K562 (cell line): ENCODE measurements at regions not wholly inside any gene's neighbourhood (a gene's known extent, or its start where the extent isn't known, plus 50 kb on each side); places are given as distances from the start of the nearest gene placed in this dataset.

Source experiments
- ATAC-seq: fragments of 200-7000 bp; cut with Tn5 transposase; 3 replicates; pipeline ENCODE4 v1.9.1; 2020; ENCODE audit warnings: moderate library complexity
- BruUV-seq: library from RNA; stranded (reverse); fragments of 400-500 nt; replicated peaks from 2 replicates; lab custom pipeline; 2021; lab: Mats Ljungman, UMichigan
- CTCF ChIA-PET: fragments of 300-600 bp; formaldehyde crosslinking; extraction: SDS; loops from one replicate; lab custom pipeline; 2021; ENCODE audit warnings: low intra/inter-chr PET ratio; lab: Yijun Ruan, JAX
- POLR2A ChIA-PET: fragments of 300-600, 350-650 bp; sonication (Branson Sonifier 250); formaldehyde crosslinking; extraction: SDS; loops from one replicate; lab custom pipeline; 2021; ENCODE audit warnings: antibody characterized with exemption, inconsistent platforms; lab: Yijun Ruan, JAX
- DNase-seq, 4 experiments: peaks; one replicate each; pipeline versions ENCODE4 v3.0.0 to v3.0.0-alpha.2; 2011 to 2018; ENCODE audit warnings: low spot score in 3 of 4, mixed read lengths in 3 of 4; ENCODE audit errors: extremely low read depth in 1 of 4
- FAIRE-seq: peaks from 2 replicates; lab custom pipeline; 2011; peaks lifted over from hg19 to GRCh38; lab: Jason Lieb, UNC
- H2AFZ ChIP-seq: 2 replicates; pipeline ENCODE4 v1.6.0; 2011; ENCODE audit warnings: low read depth, low read length, control low read depth, inconsistent platforms
- H3K27ac ChIP-seq: fragments of 200-600 bp; 3 replicates; pipeline ENCODE4 v1.8.0; 2011; ENCODE audit warnings: low read depth, mild to moderate bottlenecking, control low read depth, inconsistent platforms, low read length, moderate library complexity, mixed read lengths; ENCODE audit errors: extremely low read depth
- H3K27me3 ChIP-seq, 2 experiments: fragments of 300-600 bp in 1 of 2; 2 replicates in 1 of 2; 3 replicates in 1 of 2; pipeline versions ENCODE4 v1.6.0 to v1.8.0; 2011; ENCODE audit warnings: inconsistent platforms in 2 of 2, low read length in 2 of 2, mild to moderate bottlenecking in 1 of 2, mixed read lengths in 1 of 2, moderate library complexity in 1 of 2; ENCODE audit not compliant: control insufficient read depth in 2 of 2, insufficient read depth in 2 of 2
- H3K36me3 ChIP-seq: fragments of 300-600 bp; 3 replicates; pipeline ENCODE4 v1.8.0; 2011; ENCODE audit warnings: mild to moderate bottlenecking, low read length, inconsistent platforms; ENCODE audit not compliant: control insufficient read depth, insufficient read depth
- H3K4me1 ChIP-seq, 2 experiments: fragments of 200-600 bp in 1 of 2; replicated peaks in 1 of 2; 2 replicates in 1 of 2; 3 replicates in 1 of 2; pipeline versions ENCODE4 v1.5.1 to v1.8.0; 2011; ENCODE audit warnings: inconsistent platforms in 2 of 2, low read length in 2 of 2, mild to moderate bottlenecking in 1 of 2, mixed read lengths in 1 of 2, moderate library complexity in 1 of 2; ENCODE audit not compliant: control insufficient read depth in 2 of 2, insufficient read depth in 2 of 2
- H3K4me2 ChIP-seq: 2 replicates; pipeline ENCODE4 v1.6.1; 2011; ENCODE audit warnings: low read length, control low read depth, inconsistent platforms, mixed read lengths; ENCODE audit not compliant: insufficient read depth
- H3K4me3 ChIP-seq: fragments of 200-600 bp; sonication (generic), shearing (Covaris generic); 2 replicates; pipeline ENCODE4 v1.5.1; 2016; ENCODE audit warnings: control low read depth, inconsistent platforms
- H3K79me2 ChIP-seq: fragments of 200-600 bp; 3 replicates; pipeline ENCODE4 v1.8.0; 2011; ENCODE audit warnings: low read length, inconsistent platforms; ENCODE audit not compliant: control insufficient read depth, insufficient read depth
- H3K9ac ChIP-seq, 2 experiments: 2 replicates each; pipeline versions ENCODE4 v1.6.0 to v1.6.1; 2011; ENCODE audit warnings: low read depth in 2 of 2, low read length in 2 of 2, control low read depth in 1 of 2, inconsistent platforms in 1 of 2, mild to moderate bottlenecking in 1 of 2, mixed read lengths in 1 of 2; ENCODE audit not compliant: insufficient read depth in 1 of 2
- H3K9me1 ChIP-seq: one replicate; pipeline ENCODE4 v1.6.0; 2011; ENCODE audit warnings: inconsistent platforms, mild to moderate bottlenecking, low read length, moderate library complexity; ENCODE audit not compliant: control insufficient read depth, insufficient read depth
- H3K9me3 ChIP-seq: replicated peaks from 2 replicates; pipeline ENCODE4 v1.5.1; 2011; ENCODE audit warnings: low read depth, low read length, inconsistent platforms; ENCODE audit not compliant: control insufficient read depth, insufficient read depth
- H4K20me1 ChIP-seq: replicated peaks from 2 replicates; pipeline ENCODE4 v1.6.1; 2011; ENCODE audit warnings: low read length, inconsistent platforms, mixed read lengths; ENCODE audit not compliant: control insufficient read depth, insufficient read depth
- BRD4 ChIP-seq: fragments of 200-600 bp; sonication (generic); IDR thresholded peaks from 2 replicates; pipeline ENCODE4 v1.6.1; 2017; ENCODE audit warnings: inconsistent platforms
- CREB1 ChIP-seq, 2 experiments: sonication (generic) in 1 of 2; formaldehyde crosslinking in 1 of 2; IDR thresholded peaks; 2 replicates each; pipeline versions ENCODE4 v1.6.1 to v1.8.0; 2012 to 2022; ENCODE audit warnings: inconsistent platforms in 1 of 2, mild to moderate bottlenecking in 1 of 2, missing genetic modification reagents in 1 of 2, moderate library complexity in 1 of 2
- FOS ChIP-seq: IDR thresholded peaks from 3 replicates; pipeline ENCODE4 v1.6.1; 2011; ENCODE audit not compliant: insufficient read length; ENCODE audit errors: extremely low read depth
- KAT7 ChIP-seq: sonication (generic); formaldehyde crosslinking; IDR thresholded peaks from 2 replicates; pipeline ENCODE4 v1.8.0; 2022; ENCODE audit warnings: missing genetic modification reagents, mild to moderate bottlenecking, borderline replicate concordance
- MEF2A ChIP-seq: IDR thresholded peaks from 2 replicates; pipeline ENCODE4 v1.6.1; 2011; ENCODE audit warnings: low read depth, mild to moderate bottlenecking, low read length, moderate library complexity; ENCODE audit not compliant: control insufficient read depth
- NCOA2 ChIP-seq, 2 experiments: fragments of 450-650 bp; IDR thresholded peaks; 2 replicates each; pipeline ENCODE4 v1.6.1; 2018; ENCODE audit warnings: mild to moderate bottlenecking in 2 of 2, moderate library complexity in 1 of 2; ENCODE audit not compliant: partially characterized antibody in 2 of 2
- RBBP5 ChIP-seq: fragments of 200-600 bp; sonication (generic); IDR thresholded peaks from 2 replicates; pipeline ENCODE4 v1.6.1; 2012; ENCODE audit warnings: borderline replicate concordance, mild to moderate bottlenecking, low read length, control low read depth, inconsistent platforms; ENCODE audit not compliant: insufficient read depth, poor library complexity, severe bottlenecking
- RBM39 ChIP-seq: fragments of 200-400 bp; formaldehyde crosslinking; optimal IDR thresholded peaks from 2 replicates; pipeline ENCODE3; 2018; ENCODE audit warnings: low read depth, low read length
- SNRNP70 ChIP-seq: fragments of 200-400 bp; formaldehyde crosslinking; optimal IDR thresholded peaks from 2 replicates; pipeline ENCODE3; 2017; ENCODE audit warnings: low read depth, low read length
- ZFP36 ChIP-seq: fragments of 150-350 bp; IDR thresholded peaks from 2 replicates; pipeline ENCODE4 v1.6.1; 2018; ENCODE audit warnings: low read length, low read depth; ENCODE audit not compliant: partially characterized antibody
- ZNF121 ChIP-seq: sonication (generic); formaldehyde crosslinking; conservative IDR thresholded peaks from 2 replicates; pipeline ENCODE4 v1.8.0; 2022; ENCODE audit warnings: missing genetic modification reagents
- ZNF143 ChIP-seq: sonication (generic); formaldehyde crosslinking; IDR thresholded peaks from 2 replicates; pipeline ENCODE4 v1.9.0; 2022; ENCODE audit warnings: mild to moderate bottlenecking, missing genetic modification reagents
- ZNF239 ChIP-seq: fragments of 250-450 bp; sonication (Bioruptor Pico); IDR thresholded peaks from 2 replicates; pipeline ENCODE4 v1.4.0; 2020; ENCODE audit warnings: mild to moderate bottlenecking
- ZNF583 ChIP-seq: fragments of 250-450 bp; sonication (Bioruptor Pico); IDR thresholded peaks from 2 replicates; pipeline ENCODE4 v1.4.0; 2020
- WGBS: fragments of 100-300 bp; shearing (Covaris generic); methylation state at CpG from one replicate; pipeline ENCODE4 v1.1.6; 2016; ENCODE audit warnings: low coverage, mixed read lengths; ENCODE audit not compliant: insufficient coverage; ENCODE audit errors: missing lambda C conversion rate; 5-methylcytosine and 5-hydroxymethylcytosine counted together
- in situ Hi-C: fragments of 300-500 bp; cut with MboI; formaldehyde crosslinking; loops from 4 replicates; pipeline ENCODE4 v1.15.0; 2018; ENCODE audit warnings: inconsistent platforms, mixed read lengths
- intact Hi-C: fragments of 100-400 bp; cut with micrococcal nuclease; formaldehyde crosslinking; loops from 2 replicates; pipeline ENCODE4 v1.14.2; 2022
- TF ChIP-seq, protein P1 (sequence below): fragments of 450-650 bp; IDR thresholded peaks from 2 replicates; pipeline ENCODE4 v1.6.1; 2017; ENCODE audit warnings: antibody characterized with exemption, mild to moderate bottlenecking

DNA sequence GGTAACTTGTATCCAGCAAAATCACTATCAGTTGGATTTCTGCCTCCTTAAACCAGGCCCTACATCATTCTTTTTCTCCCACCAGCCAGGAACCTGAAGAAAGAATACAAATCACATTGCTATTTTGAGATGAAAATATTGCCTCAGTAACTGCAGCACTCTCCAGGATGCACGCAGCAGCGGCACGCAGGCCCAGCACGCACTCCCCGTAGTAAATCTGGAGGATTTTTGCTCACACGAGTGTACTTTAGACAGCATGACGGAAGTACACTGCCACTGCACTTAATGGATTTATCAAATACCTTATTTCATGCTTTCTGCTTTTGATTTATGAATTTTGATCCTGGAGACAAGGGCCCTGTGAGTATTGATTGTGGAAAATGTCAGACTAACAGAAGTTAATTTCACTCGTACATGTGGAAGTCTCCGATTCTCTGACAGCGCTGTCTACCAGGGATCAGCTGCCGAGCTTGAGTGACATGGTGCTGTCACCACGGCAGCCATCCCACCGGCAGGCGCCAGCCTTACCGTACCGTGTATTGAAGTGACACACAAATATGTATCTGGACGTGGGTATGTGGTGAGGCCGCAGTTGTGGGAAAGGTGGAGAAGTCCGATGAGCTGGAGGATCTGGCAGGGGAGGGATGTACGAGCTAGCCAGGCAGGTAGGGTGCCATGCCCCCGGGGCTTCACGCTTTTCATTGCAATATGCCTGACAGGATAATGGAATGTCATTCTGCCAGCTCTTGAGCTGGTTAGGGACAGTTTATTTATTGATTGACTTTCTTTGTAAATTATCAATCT, 863.7 kb downstream of the GALR1 start:
- in situ Hi-C loops (no loop called here), intact Hi-C loops (no loop called here)
- H3K4me1 ChIP-seq, result no peaks in the 10 kb centered on the region
- no TSS peak for BruUV-seq
- ChIA-PET POLR2A (no interaction called here), CTCF (no interaction called here)
- H2AFZ ChIP-seq, result no peak overlapping the region
- H4K20me1 ChIP-seq, result no peaks in the 10 kb centered on the region
- H3K27ac ChIP-seq, result no peak overlapping the region
- H3K9ac ChIP-seq, result no peak overlapping the region
- peaks cover 0 to 34% of the 10 kb centered on the region in 2 experiments; a peak in 2 of 5 replicates for H3K27me3 ChIP-seq
- ATAC-seq (no peak), DNase-seq (no peak), FAIRE-seq (no peak)
- no peaks in the 10 kb centered on the region for H3K9me3 ChIP-seq
- TF ChIP-seq ZNF583 (CRISPR knock-in tag) (no peak), ZNF121 (CRISPR knock-in tag) (no peak), ZFP36 (no peak), RBBP5 (no peak), ZNF239 (CRISPR knock-in tag) (no peak), SNRNP70 (no peak), KAT7 (no peak), RBM39 (no peak), ZNF143 (CRISPR knock-in tag) (no peak), MEF2A (no peak), FOS (no peak), CREB1 (IDR thresholded peaks at IDR 0.05) (no peak), CREB1 (CRISPR knock-in tag; IDR thresholded peaks at IDR 0.05) (no peak), NCOA2 (IDR thresholded peaks at IDR 0.05; ENCODE audit: partially characterized antibody in 2 of 2) (no peak), BRD4 (no peak)
- TF ChIP-seq, protein P1, sequence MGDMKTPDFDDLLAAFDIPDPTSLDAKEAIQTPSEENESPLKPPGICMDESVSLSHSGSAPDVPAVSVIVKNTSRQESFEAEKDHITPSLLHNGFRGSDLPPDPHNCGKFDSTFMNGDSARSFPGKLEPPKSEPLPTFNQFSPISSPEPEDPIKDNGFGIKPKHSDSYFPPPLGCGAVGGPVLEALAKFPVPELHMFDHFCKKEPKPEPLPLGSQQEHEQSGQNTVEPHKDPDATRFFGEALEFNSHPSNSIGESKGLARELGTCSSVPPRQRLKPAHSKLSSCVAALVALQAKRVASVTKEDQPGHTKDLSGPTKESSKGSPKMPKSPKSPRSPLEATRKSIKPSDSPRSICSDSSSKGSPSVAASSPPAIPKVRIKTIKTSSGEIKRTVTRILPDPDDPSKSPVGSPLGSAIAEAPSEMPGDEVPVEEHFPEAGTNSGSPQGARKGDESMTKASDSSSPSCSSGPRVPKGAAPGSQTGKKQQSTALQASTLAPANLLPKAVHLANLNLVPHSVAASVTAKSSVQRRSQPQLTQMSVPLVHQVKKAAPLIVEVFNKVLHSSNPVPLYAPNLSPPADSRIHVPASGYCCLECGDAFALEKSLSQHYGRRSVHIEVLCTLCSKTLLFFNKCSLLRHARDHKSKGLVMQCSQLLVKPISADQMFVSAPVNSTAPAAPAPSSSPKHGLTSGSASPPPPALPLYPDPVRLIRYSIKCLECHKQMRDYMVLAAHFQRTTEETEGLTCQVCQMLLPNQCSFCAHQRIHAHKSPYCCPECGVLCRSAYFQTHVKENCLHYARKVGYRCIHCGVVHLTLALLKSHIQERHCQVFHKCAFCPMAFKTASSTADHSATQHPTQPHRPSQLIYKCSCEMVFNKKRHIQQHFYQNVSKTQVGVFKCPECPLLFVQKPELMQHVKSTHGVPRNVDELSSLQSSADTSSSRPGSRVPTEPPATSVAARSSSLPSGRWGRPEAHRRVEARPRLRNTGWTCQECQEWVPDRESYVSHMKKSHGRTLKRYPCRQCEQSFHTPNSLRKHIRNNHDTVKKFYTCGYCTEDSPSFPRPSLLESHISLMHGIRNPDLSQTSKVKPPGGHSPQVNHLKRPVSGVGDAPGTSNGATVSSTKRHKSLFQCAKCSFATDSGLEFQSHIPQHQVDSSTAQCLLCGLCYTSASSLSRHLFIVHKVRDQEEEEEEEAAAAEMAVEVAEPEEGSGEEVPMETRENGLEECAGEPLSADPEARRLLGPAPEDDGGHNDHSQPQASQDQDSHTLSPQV, result no peak
- no peaks in the 10 kb centered on the region for H3K36me3 ChIP-seq
- no peaks in the 10 kb centered on the region for H3K9me1 ChIP-seq
- H3K4me3 ChIP-seq, result no peak overlapping the region
- H3K79me2 ChIP-seq, result no peaks in the 10 kb centered on the region
- no peak overlapping the region for H3K4me2 ChIP-seq
- 0% methylated on average over 14 of the region's 22 CpGs for WGBS
